ENCODE measurements at regions not wholly inside any gene's neighbourhood (a gene's known extent, or its start where the extent isn't known, plus 50 kb on each side); places are given as distances from the start of the nearest gene placed in this dataset.
"Not testable (repeated sequence)": the region's sequence is repeated elsewhere in the genome, so short reads cannot be mapped to it uniquely, and the experiment has no call there.

DNA sequence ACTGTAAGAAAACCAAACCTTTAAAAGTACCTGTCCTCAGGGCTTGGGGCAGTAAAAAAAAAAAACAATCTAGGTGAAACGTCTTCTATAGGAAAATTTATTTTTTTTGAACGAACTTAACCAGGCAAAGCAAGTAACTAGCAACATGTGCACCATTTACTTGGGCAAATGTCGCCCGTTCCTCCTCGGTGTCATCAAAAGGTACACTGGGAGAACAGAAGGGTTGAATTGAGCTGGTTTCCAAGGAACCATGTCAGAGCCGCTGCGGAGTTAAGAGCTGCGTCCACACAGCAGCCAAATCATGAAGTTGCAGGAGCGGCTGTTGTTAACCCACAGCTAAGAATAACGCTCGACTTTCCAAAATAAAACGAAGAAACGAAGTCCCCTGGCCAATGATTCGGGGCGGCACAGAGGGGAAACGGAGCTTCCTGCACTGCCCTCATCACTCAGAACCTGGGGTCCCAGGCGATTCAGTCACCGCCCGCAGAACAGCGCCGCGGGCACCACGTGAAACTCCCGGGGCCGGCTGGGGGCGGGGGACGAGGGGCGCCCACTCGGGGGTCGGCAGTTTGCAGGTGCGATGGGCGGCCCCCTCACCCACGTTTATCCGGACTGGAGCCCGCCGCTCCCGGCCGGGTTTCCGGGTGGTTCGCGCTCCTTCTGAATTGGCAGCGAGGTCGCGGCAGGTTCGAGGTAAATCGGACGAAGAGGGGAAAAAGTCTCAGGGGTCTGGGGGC lies 53.6 kb upstream of the PLGLB1 start:
- H3K27ac ChIP-seq; H3K27me3 ChIP-seq (replicated peaks); H3K4me1 ChIP-seq (replicated peaks); H3K9me3 ChIP-seq (replicated peaks); H3K36me3 ChIP-seq; DNase-seq (ENCODE audit: low read depth in 1 of 2, low spot score in 2 of 2): not testable (repeated sequence)
- H3K4me3 ChIP-seq = peak overlapping the region; percentile 43

DNA sequence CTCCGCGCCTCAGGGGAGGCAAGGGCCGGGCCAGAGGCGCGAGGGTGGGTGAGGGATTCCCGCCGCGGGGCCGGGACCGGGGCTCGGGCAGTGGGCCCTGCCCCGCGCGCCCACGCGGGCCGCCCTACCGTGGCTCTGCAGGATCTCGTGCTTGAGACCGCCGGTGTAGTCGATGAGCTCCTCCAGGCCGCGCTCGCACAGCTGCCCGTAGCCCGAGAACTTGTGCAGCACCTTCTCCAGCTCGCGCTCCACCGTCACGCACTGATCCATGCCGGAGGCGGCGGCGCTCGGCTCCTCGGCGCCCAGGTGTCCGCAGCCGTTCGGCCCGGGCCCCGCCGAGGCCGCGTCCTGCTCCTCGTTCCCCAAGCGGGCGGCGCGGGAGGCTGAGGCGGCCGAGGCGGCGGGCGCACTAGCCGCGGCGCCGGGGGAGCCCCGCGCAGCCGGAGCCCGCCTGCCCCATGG lies 54.2 kb upstream of the PLGLB1 start:
- H3K9me3 ChIP-seq (replicated peaks); H3K36me3 ChIP-seq; H3K27ac ChIP-seq; H3K27me3 ChIP-seq (replicated peaks); H3K4me1 ChIP-seq (replicated peaks): not testable (repeated sequence)
- DNase-seq (ENCODE audit: low read depth in 1 of 2, low spot score in 2 of 2) = peak; percentile 42 to 51
- peak overlapping the region; percentile 43 for H3K4me3 ChIP-seq

DNA sequence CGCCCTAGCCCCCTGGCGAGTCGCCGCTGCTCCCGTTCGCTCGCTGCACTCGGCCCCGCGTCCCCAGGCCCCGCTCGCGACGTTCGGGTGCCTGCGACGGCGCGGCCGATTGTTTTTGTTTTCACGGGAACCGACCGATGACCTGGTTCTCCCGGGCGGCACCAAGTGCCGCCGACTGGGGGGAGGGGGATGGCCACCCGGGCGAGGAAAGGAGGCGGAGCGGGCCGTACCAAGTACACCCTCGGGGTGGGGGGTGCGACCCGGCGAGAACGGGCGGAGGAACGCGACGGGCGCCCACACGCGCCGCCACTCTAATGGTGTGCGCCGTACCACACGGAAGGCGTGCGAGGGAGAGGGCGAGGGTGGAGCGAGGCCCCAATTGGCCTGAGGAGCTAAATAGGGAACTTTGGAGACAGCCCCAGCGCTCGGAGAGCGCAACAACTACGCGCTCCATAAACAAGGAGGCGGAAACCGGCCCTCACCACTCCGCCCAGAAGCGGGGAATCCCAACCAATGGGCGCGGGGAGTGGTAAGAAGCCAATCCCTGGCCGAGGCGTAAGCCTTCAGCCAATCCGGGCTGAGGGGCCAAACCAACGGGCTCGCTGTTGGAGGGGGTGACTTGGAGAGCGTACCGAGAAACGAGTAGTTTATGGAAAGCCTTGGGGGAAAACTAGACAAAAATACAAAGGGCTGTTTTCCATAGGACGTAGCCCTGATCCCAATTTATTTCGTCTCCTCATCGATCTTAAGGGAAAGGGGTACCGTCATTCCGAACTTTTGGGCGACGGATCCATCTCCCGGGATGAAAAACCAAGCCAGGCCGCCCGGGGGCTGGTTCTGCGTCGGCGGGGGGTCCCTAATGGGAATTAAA lies 54.8 kb upstream of the PLGLB1 start:
- not testable (repeated sequence) for H3K27me3 ChIP-seq (replicated peaks)
- H3K4me3 ChIP-seq = peak overlapping the region; percentile 43
- DNase-seq (ENCODE audit: low read depth in 1 of 2, low spot score in 2 of 2) = peak; percentile 88 to 97

DNA sequence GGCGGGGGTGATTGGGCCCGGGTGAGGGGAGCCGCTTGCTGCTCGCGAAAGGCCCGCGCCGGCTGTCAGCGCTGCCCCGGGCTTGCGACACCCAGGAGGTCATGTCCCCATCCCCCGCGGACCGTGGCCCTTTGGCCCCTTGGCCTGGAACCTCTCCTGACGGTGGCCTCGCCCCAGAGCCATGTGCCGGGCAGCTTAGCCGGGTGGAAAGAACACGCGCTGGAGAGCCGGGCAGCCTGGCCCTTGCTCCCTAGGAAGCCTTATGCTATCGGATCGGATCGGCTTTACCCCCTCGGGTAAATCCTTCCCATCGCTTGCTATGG lies 55.4 kb upstream of the PLGLB1 start:
- H3K27me3 ChIP-seq (replicated peaks); DNase-seq (ENCODE audit: low read depth in 1 of 2, low spot score in 2 of 2); H3K36me3 ChIP-seq; H3K27ac ChIP-seq; H3K4me3 ChIP-seq; H3K4me1 ChIP-seq (replicated peaks); H3K9me3 ChIP-seq (replicated peaks): not testable (repeated sequence)

More for the DNA sequence above, 54.8 kb upstream of the PLGLB1 start:
- H3K4me1 ChIP-seq (replicated peaks); H3K9me3 ChIP-seq (replicated peaks); H3K36me3 ChIP-seq; H3K27ac ChIP-seq: not testable (repeated sequence)

DNA sequence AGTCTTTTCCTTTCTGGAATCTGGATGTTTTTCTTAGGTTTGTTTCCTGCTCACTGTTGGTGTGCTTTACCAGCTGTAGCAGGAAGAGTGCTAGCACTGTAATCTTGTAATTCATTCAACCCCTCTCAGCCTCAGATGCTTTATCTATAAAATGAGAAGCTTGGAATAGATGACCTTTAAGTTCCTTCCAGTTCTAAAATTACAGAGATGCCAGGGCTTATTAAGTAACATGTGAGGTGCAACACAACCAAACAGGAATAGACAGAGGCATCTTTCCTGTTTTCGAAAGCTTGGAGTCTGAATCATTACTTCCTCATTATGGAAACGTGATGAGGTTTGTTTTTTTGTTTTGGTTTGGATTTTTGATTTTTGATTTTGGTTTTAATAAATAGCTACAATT lies 60.1 kb upstream of the PLGLB1 start:
- H3K4me3 ChIP-seq; H3K9me3 ChIP-seq (replicated peaks); H3K27me3 ChIP-seq (replicated peaks); H3K4me1 ChIP-seq (replicated peaks); H3K27ac ChIP-seq; H3K36me3 ChIP-seq; DNase-seq (ENCODE audit: low read depth in 1 of 2, low spot score in 2 of 2): not testable (repeated sequence)

DNA sequence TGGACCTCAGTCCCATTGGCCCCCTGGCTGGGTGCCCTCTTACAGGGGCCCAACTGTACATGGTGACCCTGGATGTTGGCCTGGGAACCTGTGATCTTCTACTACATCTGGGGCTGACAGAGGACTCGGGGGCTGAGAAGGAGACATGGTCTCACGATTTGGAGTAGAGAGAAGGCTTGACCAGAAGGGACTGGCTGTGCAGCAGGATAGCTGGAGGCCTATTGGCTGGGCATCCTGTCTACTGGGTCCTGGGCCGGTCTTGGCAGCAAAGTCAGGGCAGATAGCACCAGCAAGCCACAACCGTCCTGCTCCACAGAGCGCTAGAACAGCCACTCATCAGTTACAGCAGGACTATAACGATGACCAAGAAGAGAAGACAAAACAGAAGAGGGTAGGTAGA lies 66.4 kb upstream of the PLGLB1 start:
- not testable (repeated sequence) for H3K4me1 ChIP-seq (replicated peaks); DNase-seq (ENCODE audit: low read depth in 1 of 2, low spot score in 2 of 2); H3K4me3 ChIP-seq; H3K36me3 ChIP-seq; H3K27ac ChIP-seq; H3K27me3 ChIP-seq (replicated peaks); H3K9me3 ChIP-seq (replicated peaks)

DNA sequence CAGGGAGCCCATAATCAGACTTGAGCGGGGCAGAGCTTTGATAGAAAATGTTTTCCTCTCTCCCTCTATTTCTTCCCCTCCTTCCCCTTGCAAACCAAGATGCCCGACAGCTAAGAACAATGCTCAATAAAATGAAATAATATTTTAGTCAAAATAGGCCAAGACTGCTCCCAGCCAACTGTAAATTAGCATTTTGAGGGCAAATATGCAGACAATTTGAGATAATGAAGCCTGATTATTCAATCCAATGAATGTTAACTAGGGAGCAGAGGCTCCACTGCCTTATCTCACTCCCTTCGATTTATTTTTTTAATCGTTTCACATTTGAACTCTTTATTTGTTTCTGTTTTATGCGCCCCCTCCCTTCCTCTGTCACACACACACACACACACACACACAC lies 67.8 kb upstream of the PLGLB1 start:
- H3K27me3 ChIP-seq (replicated peaks); DNase-seq (ENCODE audit: low read depth in 1 of 2, low spot score in 2 of 2); H3K36me3 ChIP-seq; H3K9me3 ChIP-seq (replicated peaks); H3K4me1 ChIP-seq (replicated peaks); H3K4me3 ChIP-seq; H3K27ac ChIP-seq: not testable (repeated sequence)

DNA sequence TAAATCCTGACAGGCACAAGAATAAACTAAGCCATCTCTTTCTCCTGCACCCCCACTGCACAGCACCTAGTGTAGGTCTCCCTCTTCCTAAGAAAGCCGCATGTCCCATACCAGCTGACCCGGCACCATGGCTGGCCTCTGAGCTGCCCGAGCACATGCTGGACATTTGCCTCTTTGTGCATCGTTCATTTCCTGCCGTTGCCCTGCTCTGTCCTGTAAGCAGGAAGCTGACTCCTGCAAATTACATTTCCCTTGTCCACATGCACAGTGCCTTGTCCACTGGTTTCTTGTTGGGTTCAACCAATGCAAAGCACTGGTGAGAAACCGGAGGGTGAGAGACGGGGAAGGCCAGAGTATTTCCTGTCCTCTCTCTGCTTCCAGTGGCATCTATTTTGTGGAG lies 71.6 kb upstream of the PLGLB1 start:
- not testable (repeated sequence) for H3K36me3 ChIP-seq; H3K4me1 ChIP-seq (replicated peaks); DNase-seq (ENCODE audit: low read depth in 1 of 2, low spot score in 2 of 2); H3K9me3 ChIP-seq (replicated peaks); H3K4me3 ChIP-seq; H3K27me3 ChIP-seq (replicated peaks); H3K27ac ChIP-seq

DNA sequence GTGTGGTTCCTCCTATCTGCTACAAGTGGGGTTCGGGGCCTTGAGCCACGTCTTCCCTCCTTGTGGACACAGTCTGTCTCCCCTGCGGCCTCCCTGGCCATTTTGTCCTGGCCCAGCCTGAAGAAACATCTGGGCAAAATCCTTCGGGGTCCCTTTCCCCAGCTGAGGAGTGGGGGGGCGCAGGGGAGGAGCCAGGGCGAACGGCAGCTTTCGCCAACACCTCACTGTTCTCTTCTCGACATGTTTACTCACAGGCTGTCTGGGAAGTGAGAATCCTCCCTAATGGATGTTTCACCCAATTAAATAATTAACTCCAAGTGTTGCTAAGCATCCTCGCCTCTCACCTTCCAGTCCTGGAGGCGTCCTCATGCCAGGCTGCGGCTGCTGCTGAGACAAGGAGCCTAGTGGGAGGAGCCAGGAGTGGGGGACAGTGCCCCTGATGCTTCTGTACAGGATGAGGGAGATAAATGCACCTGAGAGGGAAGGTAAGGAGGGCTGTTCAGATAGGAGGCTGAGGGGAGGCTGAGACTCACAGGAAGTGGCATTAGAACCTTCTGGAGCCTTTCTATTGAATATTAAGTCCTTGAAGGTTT lies 72.4 kb upstream of the PLGLB1 start:
- not testable (repeated sequence) for H3K4me3 ChIP-seq; H3K36me3 ChIP-seq; H3K4me1 ChIP-seq (replicated peaks); DNase-seq (ENCODE audit: low read depth in 1 of 2, low spot score in 2 of 2); H3K27ac ChIP-seq; H3K9me3 ChIP-seq (replicated peaks); H3K27me3 ChIP-seq (replicated peaks)

DNA sequence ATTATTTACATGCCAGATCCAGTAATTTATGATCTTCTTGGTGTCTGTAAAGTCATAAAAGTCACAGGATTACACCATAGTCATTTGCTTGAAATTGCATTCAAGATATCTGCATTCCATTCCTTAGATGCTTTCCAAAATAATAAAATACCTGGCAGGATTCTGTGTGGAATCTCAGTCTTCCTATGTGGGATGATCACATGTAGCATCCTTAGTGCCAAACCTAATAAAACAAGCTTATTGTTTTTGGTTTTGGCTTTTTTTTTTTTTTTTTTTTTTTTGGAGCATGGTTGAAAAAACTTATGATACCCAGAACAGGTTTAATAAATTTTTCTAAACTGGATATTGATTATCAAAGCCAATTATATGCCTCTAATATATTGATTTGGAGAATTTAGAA lies 74.2 kb upstream of the PLGLB1 start:
- H3K4me3 ChIP-seq; DNase-seq (ENCODE audit: low read depth in 1 of 2, low spot score in 2 of 2); H3K36me3 ChIP-seq; H3K27me3 ChIP-seq (replicated peaks); H3K9me3 ChIP-seq (replicated peaks); H3K4me1 ChIP-seq (replicated peaks); H3K27ac ChIP-seq: not testable (repeated sequence)

DNA sequence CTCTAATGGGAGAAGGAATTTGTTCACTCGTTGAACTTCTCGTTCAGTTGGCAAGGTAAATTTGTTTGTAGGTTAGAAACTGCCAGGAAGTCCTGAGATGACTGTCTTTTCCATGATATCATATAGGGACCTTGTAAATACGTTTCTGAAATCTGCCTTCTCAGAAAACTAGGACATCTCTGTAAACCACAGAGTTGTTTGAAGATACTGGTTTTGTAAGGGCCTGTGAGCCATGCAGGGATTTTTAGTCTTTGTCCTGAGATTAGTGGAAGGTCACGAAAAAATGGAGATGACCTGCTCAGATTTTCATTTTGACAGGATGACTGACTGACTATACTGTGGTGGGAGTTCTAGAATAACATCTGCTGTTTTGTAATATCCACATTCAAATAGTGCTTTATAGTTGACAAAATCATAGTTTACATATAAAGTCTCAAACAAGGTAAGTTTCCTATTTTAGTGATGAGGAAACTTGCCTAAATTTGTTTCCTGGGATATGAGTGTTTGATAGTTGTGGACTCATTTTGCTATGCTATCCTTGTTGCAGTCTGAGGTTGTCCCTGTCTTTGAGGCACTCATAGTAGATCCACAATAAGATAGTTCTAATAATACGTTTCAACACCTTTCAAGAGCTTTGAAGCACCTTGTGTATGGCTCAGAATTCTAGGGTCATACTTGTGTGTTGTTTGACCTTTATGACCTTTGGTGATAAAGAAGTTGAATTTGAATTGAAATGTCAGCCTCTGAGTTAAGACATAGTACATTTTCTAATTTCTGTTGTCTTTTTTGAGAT lies 107.3 kb upstream of the PLGLB1 start:
- H3K9me3 ChIP-seq (replicated peaks); H3K4me1 ChIP-seq (replicated peaks); H3K27me3 ChIP-seq (replicated peaks); H3K27ac ChIP-seq; H3K36me3 ChIP-seq; DNase-seq (ENCODE audit: low read depth in 1 of 2, low spot score in 2 of 2); H3K4me3 ChIP-seq: not testable (repeated sequence)

DNA sequence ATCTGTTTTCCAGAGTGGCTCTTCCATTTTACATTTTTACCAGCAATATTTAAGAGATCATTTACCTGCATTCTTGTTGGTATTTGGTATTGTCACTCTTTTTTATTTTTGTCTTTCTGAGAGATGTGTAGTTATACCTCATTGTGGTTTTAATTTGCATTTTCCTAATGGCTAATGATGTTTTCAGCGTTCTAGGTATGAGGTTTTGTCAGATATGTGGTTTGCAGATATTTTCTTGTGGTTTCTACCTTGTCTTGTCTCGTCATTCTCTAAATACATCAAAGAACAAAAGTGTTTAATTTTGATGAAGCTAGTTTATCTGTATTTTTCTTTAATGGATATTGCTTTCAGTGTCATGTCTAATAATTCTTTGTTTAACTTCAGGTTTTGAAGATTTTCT lies 110.9 kb upstream of the PLGLB1 start:
- not testable (repeated sequence) for H3K27ac ChIP-seq; H3K9me3 ChIP-seq (replicated peaks); H3K27me3 ChIP-seq (replicated peaks); H3K4me3 ChIP-seq; H3K36me3 ChIP-seq; H3K4me1 ChIP-seq (replicated peaks); DNase-seq (ENCODE audit: low read depth in 1 of 2, low spot score in 2 of 2)

DNA sequence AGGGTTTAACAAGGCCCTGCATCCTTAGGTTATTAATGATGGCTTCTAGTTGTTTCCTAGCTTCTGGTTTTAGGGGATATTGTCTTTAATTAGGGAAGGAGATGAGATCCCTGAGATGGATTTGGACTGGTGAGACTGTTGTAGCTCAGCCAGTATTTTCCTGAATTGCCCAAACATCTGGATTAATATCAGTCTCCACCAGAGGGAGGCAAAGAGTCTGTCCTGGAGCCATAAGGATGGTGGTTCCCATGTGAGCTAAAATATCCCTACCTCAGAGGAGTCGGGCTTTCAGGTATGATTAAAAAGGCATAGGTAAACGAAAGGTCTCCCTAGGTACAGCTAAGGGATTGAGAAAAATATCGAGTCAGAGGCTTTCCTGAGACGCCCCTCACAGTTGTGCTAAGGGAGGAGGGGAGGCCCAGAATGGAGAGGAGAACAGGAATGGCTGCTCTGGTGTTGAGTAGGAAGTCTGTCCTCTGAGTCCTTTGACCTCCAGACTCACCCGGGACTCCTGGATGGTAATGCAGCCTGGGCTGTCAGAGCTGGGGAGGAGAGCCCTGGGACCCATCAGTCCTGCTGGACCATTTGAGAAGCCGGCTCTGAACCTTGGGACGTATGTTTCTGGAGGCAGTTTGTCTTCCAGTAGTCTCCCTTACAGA lies 130.3 kb upstream of the PLGLB1 start:
- not testable (repeated sequence) for H3K4me1 ChIP-seq (replicated peaks); H3K4me3 ChIP-seq; H3K36me3 ChIP-seq; H3K9me3 ChIP-seq (replicated peaks); DNase-seq (ENCODE audit: low read depth in 1 of 2, low spot score in 2 of 2); H3K27me3 ChIP-seq (replicated peaks); H3K27ac ChIP-seq

Data from SJSA1 (cell line).